Trophoblast cell (in vitro differentiated cells and primary cell): ENCODE measurements at regions not wholly inside any gene's neighbourhood (a gene's known extent, or its start where the extent isn't known, plus 50 kb on each side); places are given as distances from the start of the nearest gene placed in this dataset.

Source experiments
- DNase-seq, 2 donors: peaks; one replicate each; pipeline ENCODE4 v3.0.0-alpha.2; 2016
- H2AFZ ChIP-seq: 2 replicates; pipeline ENCODE4 v1.6.1; 2013; ENCODE audit warnings: low read length, moderate library complexity, mild to moderate bottlenecking; ENCODE audit not compliant: insufficient read depth, poor library complexity
- H2AK5ac ChIP-seq: 2 replicates; pipeline ENCODE4 v1.6.1; 2013; ENCODE audit warnings: mild to moderate bottlenecking, low read length
- H2BK120ac ChIP-seq: 2 replicates; pipeline ENCODE4 v1.6.1; 2013; ENCODE audit warnings: low read length, mild to moderate bottlenecking, moderate library complexity; ENCODE audit not compliant: insufficient read depth, poor library complexity
- H2BK12ac ChIP-seq: 2 replicates; pipeline ENCODE4 v1.6.1; 2013; ENCODE audit warnings: mild to moderate bottlenecking, low read length, moderate library complexity
- H2BK5ac ChIP-seq: 2 replicates; pipeline ENCODE4 v1.6.1; 2013; ENCODE audit warnings: low read length, low read depth, moderate library complexity, mild to moderate bottlenecking; ENCODE audit not compliant: poor library complexity
- H3K14ac ChIP-seq: 2 replicates; pipeline ENCODE4 v1.6.1; 2013; ENCODE audit warnings: mild to moderate bottlenecking, low read length
- H3K18ac ChIP-seq: 2 replicates; pipeline ENCODE4 v1.6.1; 2013; ENCODE audit warnings: mild to moderate bottlenecking, low read length
- H3K23ac ChIP-seq: 2 replicates; pipeline ENCODE4 v1.6.1; 2013; ENCODE audit warnings: low read length
- H3K27ac ChIP-seq: 2 replicates; pipeline ENCODE4 v1.5.1; 2013; ENCODE audit warnings: low read depth, mild to moderate bottlenecking, inconsistent platforms, low read length, moderate library complexity
- H3K27me3 ChIP-seq: 2 replicates; pipeline ENCODE4 v1.6.1; 2013; ENCODE audit warnings: inconsistent platforms, mild to moderate bottlenecking, low read length, moderate library complexity; ENCODE audit not compliant: insufficient read depth
- H3K36me3 ChIP-seq, 2 experiments: 1 replicate in 1 of 2; 2 replicates in 1 of 2; pipeline ENCODE4 v1.6.1; 2013; ENCODE audit warnings: low read length in 2 of 2, mild to moderate bottlenecking in 2 of 2, moderate library complexity in 1 of 2; ENCODE audit not compliant: insufficient read depth in 2 of 2, control insufficient read depth in 1 of 2
- H3K4ac ChIP-seq: 2 replicates; pipeline ENCODE4 v1.6.1; 2013; ENCODE audit warnings: low read depth, mild to moderate bottlenecking, low read length, moderate library complexity
- H3K4me1 ChIP-seq, 2 experiments: 1 replicate in 1 of 2; 2 replicates in 1 of 2; pipeline ENCODE4 v1.6.1; 2013; ENCODE audit warnings: low read length in 2 of 2, mild to moderate bottlenecking in 2 of 2, moderate library complexity in 1 of 2; ENCODE audit not compliant: insufficient read depth in 2 of 2, control insufficient read depth in 1 of 2
- H3K4me2 ChIP-seq: 2 replicates; pipeline ENCODE4 v1.6.1; 2013; ENCODE audit warnings: inconsistent platforms, mild to moderate bottlenecking, low read length, moderate library complexity
- H3K4me3 ChIP-seq: 2 replicates; pipeline ENCODE4 v1.5.1; 2013; ENCODE audit warnings: mild to moderate bottlenecking, low read depth, low read length, inconsistent platforms
- H3K79me1 ChIP-seq: one replicate; pipeline ENCODE4 v1.6.1; 2013; ENCODE audit warnings: low read length
- H3K79me2 ChIP-seq: 2 replicates; pipeline ENCODE4 v1.6.1; 2013; ENCODE audit warnings: low read length, mild to moderate bottlenecking; ENCODE audit not compliant: control insufficient read depth, insufficient read depth, poor library complexity
- H3K9ac ChIP-seq: 2 replicates; pipeline ENCODE4 v1.6.1; 2013; ENCODE audit warnings: mild to moderate bottlenecking, low read length
- H3K9me3 ChIP-seq: 2 replicates; pipeline ENCODE4 v1.6.1; 2013; ENCODE audit warnings: low read depth, mild to moderate bottlenecking, control low read depth, inconsistent platforms, low read length; ENCODE audit not compliant: insufficient read depth
- H4K12ac ChIP-seq: 2 replicates; pipeline ENCODE4 v1.6.1; 2013; ENCODE audit warnings: low read depth, mild to moderate bottlenecking, low read length, moderate library complexity
- H4K8ac ChIP-seq: 2 replicates; pipeline ENCODE4 v1.6.1; 2013; ENCODE audit warnings: low read depth, mild to moderate bottlenecking, low read length, moderate library complexity
- H4K91ac ChIP-seq: one replicate; pipeline ENCODE4 v1.6.1; 2013; ENCODE audit warnings: low read depth, mild to moderate bottlenecking, low read length, moderate library complexity

GRCh38 chr3:134079761-134080160, 50.0 kb upstream of the SLCO2A1 start:
- Histone ChIP-seq H3K18ac (no peak overlapping the region), H3K9ac (no peak overlapping the region), H3K4me3 (no peak overlapping the region), H3K9me3 (peaks cover 4% of the 10 kb centered on the region), H4K8ac (no peak overlapping the region), H3K4me1 (peaks cover 13 to 14% of the 10 kb centered on the region in 2 experiments), H3K79me2 (peaks cover 7% of the 10 kb centered on the region), H3K36me3 (no peaks in the 10 kb centered on the region), H3K14ac (no peak overlapping the region), H4K12ac (no peak overlapping the region), H2AK5ac (no peak overlapping the region), H2AFZ (no peak overlapping the region), H3K23ac (no peak overlapping the region), H2BK5ac (no peak overlapping the region), H3K27ac (no peak overlapping the region), H2BK12ac (no peak overlapping the region), H3K4me2 (no peak overlapping the region), H4K91ac (no peak overlapping the region), H2BK120ac (no peak overlapping the region), H3K27me3 (no peaks in the 10 kb centered on the region), H3K4ac (no peak overlapping the region), H3K79me1 (peaks cover 16% of the 10 kb centered on the region)
- DNase-seq: peak; percentile 37 to 94
